Astrocyte (in vitro differentiated cells and primary cell): ENCODE measurements at regions not wholly inside any gene's neighbourhood (a gene's known extent, or its start where the extent isn't known, plus 50 kb on each side); places are given as distances from the start of the nearest gene placed in this dataset.

ENCODE experiments used
- EZH2 ChIP-seq: IDR thresholded peaks from 2 replicates; pipeline ENCODE4 v1.6.1; 2012; ENCODE audit warnings: mild to moderate bottlenecking, low read length, inconsistent platforms; ENCODE audit not compliant: insufficient read depth
- TF ChIP-seq, protein P1 (sequence below): IDR thresholded peaks from 2 replicates; pipeline ENCODE4 v1.5.1; 2011; ENCODE audit warnings: low read depth, mild to moderate bottlenecking, inconsistent platforms, low read length, moderate library complexity; ENCODE audit not compliant: insufficient read depth

DNA sequence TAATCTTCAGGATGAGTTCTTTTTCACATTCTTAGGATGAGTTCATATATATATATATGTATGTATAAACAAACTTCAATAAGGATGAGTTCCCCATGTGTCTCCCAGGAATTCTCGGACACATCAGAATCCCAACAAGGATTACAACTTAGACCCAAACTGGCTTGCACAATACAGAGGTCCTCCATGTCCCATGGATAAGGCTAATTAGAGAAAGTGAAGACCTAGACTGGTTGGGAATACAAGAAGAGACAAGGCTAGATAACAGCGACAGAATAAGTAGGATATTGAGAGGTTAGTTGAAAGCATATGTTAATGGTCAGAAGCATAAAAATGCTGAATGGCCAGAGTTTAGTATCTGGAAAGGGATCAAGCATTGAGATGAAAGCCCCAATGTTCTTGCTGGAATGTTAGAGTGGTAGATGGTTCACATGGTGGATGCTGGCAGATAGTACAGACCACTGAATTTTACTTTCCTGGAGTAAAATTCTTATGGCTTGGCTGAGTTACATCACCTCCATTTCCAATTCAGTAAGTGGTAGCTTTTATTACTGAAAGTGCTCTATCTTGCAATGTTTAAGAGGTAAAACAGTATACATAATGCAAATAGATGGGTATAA is 154.9 kb upstream of the EPHA4 start:
- TF ChIP-seq, protein P1, sequence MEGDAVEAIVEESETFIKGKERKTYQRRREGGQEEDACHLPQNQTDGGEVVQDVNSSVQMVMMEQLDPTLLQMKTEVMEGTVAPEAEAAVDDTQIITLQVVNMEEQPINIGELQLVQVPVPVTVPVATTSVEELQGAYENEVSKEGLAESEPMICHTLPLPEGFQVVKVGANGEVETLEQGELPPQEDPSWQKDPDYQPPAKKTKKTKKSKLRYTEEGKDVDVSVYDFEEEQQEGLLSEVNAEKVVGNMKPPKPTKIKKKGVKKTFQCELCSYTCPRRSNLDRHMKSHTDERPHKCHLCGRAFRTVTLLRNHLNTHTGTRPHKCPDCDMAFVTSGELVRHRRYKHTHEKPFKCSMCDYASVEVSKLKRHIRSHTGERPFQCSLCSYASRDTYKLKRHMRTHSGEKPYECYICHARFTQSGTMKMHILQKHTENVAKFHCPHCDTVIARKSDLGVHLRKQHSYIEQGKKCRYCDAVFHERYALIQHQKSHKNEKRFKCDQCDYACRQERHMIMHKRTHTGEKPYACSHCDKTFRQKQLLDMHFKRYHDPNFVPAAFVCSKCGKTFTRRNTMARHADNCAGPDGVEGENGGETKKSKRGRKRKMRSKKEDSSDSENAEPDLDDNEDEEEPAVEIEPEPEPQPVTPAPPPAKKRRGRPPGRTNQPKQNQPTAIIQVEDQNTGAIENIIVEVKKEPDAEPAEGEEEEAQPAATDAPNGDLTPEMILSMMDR = no peak
- no peak for TF ChIP-seq EZH2
